Esophagus (tissue), 2 donors: ENCODE measurements at regions not wholly inside any gene's neighbourhood (a gene's known extent, or its start where the extent isn't known, plus 50 kb on each side); places are given as distances from the start of the nearest gene placed in this dataset.

Source experiments
- H3K27ac ChIP-seq, 2 donors: one replicate each; pipeline ENCODE4 v1.5.1; 2013; ENCODE audit warnings: low read depth in 2 of 2, mild to moderate bottlenecking in 2 of 2, inconsistent platforms in 1 of 2, low read length in 1 of 2, moderate library complexity in 1 of 2
- H3K27me3 ChIP-seq, 2 donors: one replicate each; pipeline ENCODE4 v1.6.1; 2013; ENCODE audit warnings: low read length in 2 of 2, control low read depth in 1 of 2, mild to moderate bottlenecking in 1 of 2; ENCODE audit not compliant: insufficient read depth in 2 of 2, control insufficient read depth in 1 of 2
- H3K36me3 ChIP-seq, 2 donors: one replicate each; pipeline ENCODE4 v1.6.1; 2013; ENCODE audit warnings: low read length in 1 of 2; ENCODE audit not compliant: control insufficient read depth in 2 of 2, insufficient read depth in 2 of 2
- H3K4me1 ChIP-seq, 2 donors: one replicate each; pipeline ENCODE4 v1.6.1; 2013; ENCODE audit warnings: low read length in 1 of 2; ENCODE audit not compliant: control insufficient read depth in 2 of 2, insufficient read depth in 2 of 2
- H3K4me3 ChIP-seq, 2 donors: one replicate each; pipeline ENCODE4 v1.5.1; 2013; ENCODE audit warnings: low read length in 2 of 2, mild to moderate bottlenecking in 2 of 2, low read depth in 1 of 2, moderate library complexity in 1 of 2
- H3K9me3 ChIP-seq, 2 donors: one replicate each; pipeline ENCODE4 v1.6.1; 2013; ENCODE audit warnings: mild to moderate bottlenecking in 2 of 2, low read depth in 1 of 2, low read length in 1 of 2, moderate library complexity in 1 of 2; ENCODE audit not compliant: control insufficient read depth in 2 of 2, insufficient read depth in 1 of 2
- WGBS, 2 donors: extraction: QIAGEN DNeasy Blood & Tissue Kit; methylation state at CpG; one replicate each; pipeline ENCODE4 v1.1.7; 2013; 5-methylcytosine and 5-hydroxymethylcytosine counted together
- donor health status: healthy with polysubstance abuse.
- donor health status: Bipolar disorder and iron deficiency.

DNA sequence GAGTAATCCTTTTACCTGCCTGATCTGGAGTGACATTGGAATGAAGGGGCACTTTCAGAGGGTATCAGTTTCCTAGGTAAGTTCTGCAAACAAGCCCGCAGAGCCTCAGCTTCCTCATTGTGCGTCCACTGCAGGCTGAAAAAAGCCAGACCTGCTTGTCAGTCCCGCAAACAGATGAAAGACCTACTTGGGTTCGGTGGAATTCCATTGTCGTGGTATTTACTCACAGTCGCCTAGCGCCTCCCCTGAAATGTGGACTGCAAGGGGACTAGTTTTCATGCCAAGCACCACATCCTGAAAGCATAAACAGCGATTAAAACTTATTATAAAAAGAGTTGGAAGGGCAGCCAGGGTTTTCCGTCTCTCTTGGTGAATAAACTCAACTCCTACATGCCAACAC, 121.5 kb downstream of the PAX1 start:
- Histone ChIP-seq H3K4me3 (no peak overlapping the region), H3K4me1 (no peaks in the 10 kb centered on the region), H3K9me3 (no peaks in the 10 kb centered on the region), H3K27ac (no peak overlapping the region), H3K27me3 (no peaks in the 10 kb centered on the region), H3K36me3 (no peaks in the 10 kb centered on the region)
- WGBS, 2 donors: 17 to 19% methylated on average over 9 of the region's 9 CpGs

DNA sequence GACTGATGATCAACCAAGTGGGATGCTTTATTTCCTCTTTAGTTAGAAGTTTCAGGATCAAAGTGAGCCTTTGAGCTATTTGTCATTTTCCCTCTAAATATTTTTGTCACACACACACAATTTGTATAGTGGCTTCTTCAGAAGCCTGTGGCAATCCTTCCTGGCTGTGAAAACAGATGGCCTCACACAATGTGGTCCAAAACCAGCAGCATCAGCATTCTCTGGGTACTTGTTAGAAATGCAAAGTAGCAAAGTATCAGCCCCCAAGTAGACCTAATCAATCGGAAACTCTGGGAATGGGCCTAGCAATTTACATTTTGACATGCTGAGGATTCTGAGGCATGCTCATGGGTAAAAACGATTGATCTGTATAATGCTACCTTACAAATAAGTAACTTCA, 115.9 kb downstream of the PAX1 start:
- H3K4me3 ChIP-seq: no peak overlapping the region
- H3K36me3 ChIP-seq: no peaks in the 10 kb centered on the region
- no peaks in the 10 kb centered on the region for H3K9me3 ChIP-seq
- WGBS, 2 donors: 35 to 38% methylated on average over 2 of the region's 2 CpGs
- H3K27ac ChIP-seq: no peak overlapping the region
- no peaks in the 10 kb centered on the region for H3K4me1 ChIP-seq
- H3K27me3 ChIP-seq: no peaks in the 10 kb centered on the region

DNA sequence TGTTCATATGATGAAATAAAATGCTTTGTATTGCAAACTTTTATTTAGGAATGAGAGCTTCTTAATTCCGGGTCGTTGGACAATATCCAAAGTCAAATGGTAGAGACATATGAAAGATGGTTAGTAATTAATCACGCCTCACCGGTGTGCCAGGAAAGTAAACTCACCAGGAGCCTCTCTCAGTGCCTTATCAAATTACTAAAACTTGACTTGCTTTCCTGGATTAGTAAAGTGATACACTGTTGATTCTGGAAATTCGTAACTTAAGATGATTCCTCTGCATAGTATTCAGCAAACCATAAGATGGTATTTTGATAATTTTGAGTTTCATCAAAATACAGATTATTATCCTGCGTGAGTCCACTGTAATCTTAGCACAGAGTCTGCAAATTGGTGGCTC, 115.2 kb downstream of the PAX1 start:
- no peak overlapping the region for H3K27ac ChIP-seq
- 32% methylated on average over 6 of the region's 6 CpGs for WGBS, 2 donors
- no peaks in the 10 kb centered on the region for H3K27me3 ChIP-seq
- H3K4me3 ChIP-seq: no peak overlapping the region
- H3K9me3 ChIP-seq: no peaks in the 10 kb centered on the region
- H3K36me3 ChIP-seq: no peaks in the 10 kb centered on the region
- H3K4me1 ChIP-seq: no peaks in the 10 kb centered on the region

DNA sequence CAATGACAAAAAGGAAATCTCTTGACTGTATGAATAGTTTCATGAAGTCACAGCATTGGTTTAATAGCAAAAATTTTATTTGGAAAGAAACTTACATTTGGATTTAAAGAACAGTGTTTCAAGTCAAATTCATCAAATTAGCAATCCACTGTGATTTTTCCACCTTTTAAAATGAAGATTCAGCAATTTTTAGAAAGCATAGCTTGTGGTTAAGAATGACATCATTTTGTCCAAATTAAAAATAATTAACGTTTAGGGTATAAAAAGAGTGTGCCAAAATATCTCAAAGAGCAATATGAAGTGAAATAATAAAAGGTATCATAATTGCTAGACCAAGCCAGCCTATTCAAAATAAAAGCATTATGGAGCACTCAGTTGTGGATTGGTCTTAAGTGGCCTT, 114.6 kb downstream of the PAX1 start:
- Histone ChIP-seq H3K27me3 (no peaks in the 10 kb centered on the region), H3K9me3 (no peaks in the 10 kb centered on the region), H3K4me1 (no peaks in the 10 kb centered on the region), H3K4me3 (no peak overlapping the region), H3K27ac (no peak overlapping the region), H3K36me3 (no peaks in the 10 kb centered on the region)
- 34 to 39% methylated on average over 1 of the region's 1 CpG for WGBS, 2 donors

DNA sequence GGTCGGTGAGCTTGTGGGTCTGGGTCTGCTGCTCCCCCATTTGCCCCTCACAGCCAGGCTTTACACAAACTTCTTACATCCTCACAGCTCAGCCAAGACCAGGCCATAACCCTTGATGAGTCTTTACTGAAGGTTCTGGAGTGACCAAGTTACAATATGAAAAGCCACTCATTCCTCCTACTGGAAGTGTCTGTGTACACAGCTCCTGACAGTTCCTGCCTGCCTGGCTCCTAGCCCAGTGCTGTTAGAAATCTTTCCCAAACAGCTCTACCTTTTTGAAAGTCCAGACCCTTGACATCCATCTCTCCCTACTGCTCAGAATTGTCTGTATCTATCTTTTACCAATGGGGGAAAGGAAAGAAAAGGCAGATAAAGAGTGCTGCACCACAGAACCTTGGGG, 106.9 kb downstream of the PAX1 start:
- Histone ChIP-seq H3K27me3 (no peaks in the 10 kb centered on the region), H3K9me3 (no peaks in the 10 kb centered on the region), H3K4me3 (no peak overlapping the region), H3K4me1 (no peaks in the 10 kb centered on the region), H3K36me3 (no peaks in the 10 kb centered on the region), H3K27ac (no peak overlapping the region)
- WGBS, 2 donors: 60 to 77% methylated on average over 1 of the region's 1 CpG

DNA sequence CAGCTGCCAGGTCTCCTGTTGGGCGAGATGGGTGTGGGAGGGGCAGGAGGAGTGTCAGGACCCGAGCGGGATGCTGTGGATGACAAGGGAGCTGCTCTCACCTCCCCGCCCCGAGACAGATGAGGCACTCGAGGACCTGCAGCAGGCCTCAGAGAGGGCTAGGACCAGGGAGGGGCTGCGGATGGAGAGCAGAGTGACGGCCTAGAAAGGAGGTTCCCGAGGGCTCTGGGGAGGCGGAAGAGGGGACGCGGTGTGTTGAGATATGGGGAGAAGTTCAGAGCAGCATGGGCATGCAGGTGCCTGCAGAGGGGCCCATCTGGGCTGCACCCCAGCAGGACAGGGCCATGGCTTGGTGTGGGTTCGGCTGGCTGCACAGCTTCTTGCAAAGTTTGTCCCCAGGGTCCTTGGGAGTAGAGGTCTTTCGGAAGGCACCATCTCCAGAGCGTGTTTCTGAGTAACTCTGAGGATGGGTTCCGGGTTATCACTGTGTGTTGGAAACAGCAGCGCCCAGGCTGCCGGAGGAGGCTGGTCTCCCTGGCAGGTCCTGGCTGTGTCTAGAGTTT, 104.6 kb downstream of the PAX1 start:
- 90 to 93% methylated on average over 18 of the region's 18 CpGs for WGBS, 2 donors
- Histone ChIP-seq H3K27me3 (no peaks in the 10 kb centered on the region), H3K36me3 (no peaks in the 10 kb centered on the region), H3K9me3 (no peaks in the 10 kb centered on the region), H3K4me1 (no peaks in the 10 kb centered on the region), H3K27ac (no peak overlapping the region), H3K4me3 (no peak overlapping the region)

DNA sequence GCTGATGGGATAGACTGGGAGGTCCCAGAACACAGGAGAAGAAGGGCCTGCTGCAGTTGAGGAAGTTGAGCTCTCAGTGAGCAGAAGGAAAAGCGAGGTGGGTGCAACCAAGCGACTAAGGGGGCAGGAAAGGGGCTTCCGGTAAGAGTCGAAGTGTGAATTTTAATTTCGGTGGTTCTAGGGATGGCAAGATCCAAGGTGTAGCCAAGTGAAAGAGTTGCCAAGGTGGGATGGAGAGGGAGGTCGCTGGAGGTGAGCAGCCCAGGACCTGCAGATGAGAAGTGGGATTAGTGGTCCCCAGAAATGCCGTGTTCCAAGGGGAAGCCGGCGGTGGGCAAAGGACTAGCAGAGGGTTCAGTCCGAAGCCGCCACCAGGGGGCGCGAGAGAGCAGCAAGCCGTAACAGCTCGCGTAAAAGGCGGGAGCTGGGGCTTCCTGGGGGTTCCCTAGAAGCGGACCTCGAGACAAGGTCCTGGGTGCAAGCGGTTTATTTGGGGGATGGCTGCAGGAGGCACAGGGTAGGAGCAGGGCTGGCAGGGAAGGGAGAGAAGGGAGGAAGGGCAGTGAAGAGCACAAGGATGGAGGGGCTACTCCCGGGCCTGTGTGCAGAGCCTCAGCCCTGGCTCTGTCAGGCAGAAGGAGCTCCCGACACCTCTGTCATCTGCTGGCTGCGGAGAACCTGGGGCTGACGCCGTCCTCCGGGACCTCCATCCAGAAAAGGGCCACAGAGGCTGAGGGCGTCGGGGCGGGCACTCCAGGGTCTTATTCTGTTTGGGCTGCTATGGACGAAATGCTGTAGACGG, 103.6 kb downstream of the PAX1 start:
- H3K27me3 ChIP-seq: no peaks in the 10 kb centered on the region
- no peaks in the 10 kb centered on the region for H3K36me3 ChIP-seq
- WGBS, 2 donors: 46 to 52% methylated on average over 31 of the region's 31 CpGs
- no peaks in the 10 kb centered on the region for H3K4me1 ChIP-seq
- H3K9me3 ChIP-seq: no peaks in the 10 kb centered on the region
- no peak overlapping the region for H3K4me3 ChIP-seq
- H3K27ac ChIP-seq: no peak overlapping the region

DNA sequence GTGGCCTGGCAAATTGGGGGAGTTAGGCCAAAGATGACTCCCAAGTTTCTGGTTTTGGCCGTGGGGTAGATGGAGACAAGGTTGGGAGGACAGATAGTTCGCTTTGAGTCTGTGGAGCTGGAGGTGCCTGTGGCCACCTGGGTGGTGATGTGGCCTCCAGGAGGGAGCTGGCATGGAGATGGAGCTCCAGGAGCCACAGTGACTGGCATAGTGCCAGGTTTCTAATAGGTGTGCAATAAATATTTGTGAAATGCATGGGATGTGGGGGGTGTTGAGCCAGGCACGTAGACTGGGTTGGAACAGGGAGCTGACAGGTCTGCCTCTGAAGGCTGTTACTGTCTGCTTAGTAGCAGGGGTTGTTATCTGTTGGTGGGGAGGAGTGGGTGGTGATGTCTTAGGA, 102.7 kb downstream of the PAX1 start:
- no peaks in the 10 kb centered on the region for H3K9me3 ChIP-seq
- no peaks in the 10 kb centered on the region for H3K36me3 ChIP-seq
- WGBS, 2 donors: 80 to 84% methylated on average over 3 of the region's 3 CpGs
- H3K27me3 ChIP-seq: no peaks in the 10 kb centered on the region
- H3K4me3 ChIP-seq: no peak overlapping the region
- H3K27ac ChIP-seq: no peak overlapping the region
- H3K4me1 ChIP-seq: no peaks in the 10 kb centered on the region

DNA sequence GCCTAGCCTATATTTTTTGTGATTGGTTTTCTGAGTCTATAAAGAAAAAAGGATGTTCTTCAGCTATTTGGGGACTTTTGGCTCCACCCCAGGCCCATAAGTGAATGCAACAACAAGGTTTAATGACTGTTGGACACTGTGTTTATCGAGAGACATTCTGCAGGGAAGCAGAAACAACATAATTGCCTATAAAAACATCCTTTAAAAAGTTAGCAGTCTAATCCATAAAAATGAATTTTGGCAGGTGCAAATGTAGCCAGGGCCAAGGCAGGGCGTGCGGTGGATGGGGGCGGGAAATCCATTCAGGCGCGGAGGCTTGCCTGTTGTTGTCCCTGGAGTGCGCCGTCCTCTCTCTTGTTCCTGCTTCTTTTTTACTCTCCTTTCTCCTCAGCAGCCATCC, 99.3 kb downstream of the PAX1 start:
- WGBS, 2 donors: 55 to 63% methylated on average over 8 of the region's 8 CpGs
- no peaks in the 10 kb centered on the region for H3K27me3 ChIP-seq
- H3K9me3 ChIP-seq: no peaks in the 10 kb centered on the region
- no peaks in the 10 kb centered on the region for H3K4me1 ChIP-seq
- H3K4me3 ChIP-seq: no peak overlapping the region
- no peak overlapping the region for H3K27ac ChIP-seq
- no peaks in the 10 kb centered on the region for H3K36me3 ChIP-seq

DNA sequence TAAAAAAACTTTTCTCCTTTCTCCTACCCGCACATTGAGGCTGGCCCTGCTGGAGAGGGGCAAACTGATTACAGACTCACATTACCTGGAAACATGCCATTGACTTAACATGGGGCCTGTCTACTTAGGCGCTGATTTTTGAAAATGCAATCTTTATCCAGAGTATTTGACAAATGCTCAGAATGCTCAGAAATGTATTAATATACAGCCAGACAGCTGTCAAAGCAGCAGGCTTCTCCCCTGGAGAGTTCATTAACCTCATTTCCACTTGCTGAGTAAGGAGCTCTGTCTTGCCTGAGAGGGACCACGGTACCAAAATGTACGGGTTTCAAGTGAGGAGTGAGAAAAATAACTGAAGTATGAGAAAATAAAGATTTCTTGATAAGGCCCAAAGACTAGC, 95.7 kb downstream of the PAX1 start:
- WGBS, 2 donors: 42 to 53% methylated on average over 4 of the region's 4 CpGs
- no peak overlapping the region for H3K4me3 ChIP-seq
- H3K27me3 ChIP-seq: no peaks in the 10 kb centered on the region

More for the DNA sequence above, 95.7 kb downstream of the PAX1 start:
- no peak overlapping the region for H3K27ac ChIP-seq
- H3K4me1 ChIP-seq: no peaks in the 10 kb centered on the region
- no peaks in the 10 kb centered on the region for H3K36me3 ChIP-seq
- peaks cover 0 to 5% of the 10 kb centered on the region in 2 donors for H3K9me3 ChIP-seq
